Ectodermal cell (in vitro differentiated cells): ENCODE measurements at regions not wholly inside any gene's neighbourhood (a gene's known extent, or its start where the extent isn't known, plus 50 kb on each side); places are given as distances from the start of the nearest gene placed in this dataset.

Experiments
- H3K27ac ChIP-seq: 2 replicates; pipeline ENCODE4 v1.7.0; 2013; ENCODE audit warnings: mild to moderate bottlenecking, low read depth, low read length; ENCODE audit not compliant: insufficient read depth, poor library complexity, severe bottlenecking
- H3K27me3 ChIP-seq: 2 replicates; pipeline ENCODE4 v1.7.0; 2013; ENCODE audit warnings: mild to moderate bottlenecking, low read length; ENCODE audit not compliant: insufficient read depth, control insufficient read depth, poor library complexity, severe bottlenecking
- H3K36me3 ChIP-seq: one replicate; pipeline ENCODE4 v1.7.0; 2013; ENCODE audit warnings: low read length; ENCODE audit not compliant: control insufficient read depth, insufficient read depth
- H3K4me1 ChIP-seq: one replicate; pipeline ENCODE4 v1.7.0; 2013; ENCODE audit warnings: low read length; ENCODE audit not compliant: control insufficient read depth, insufficient read depth
- H3K4me3 ChIP-seq: 2 replicates; pipeline ENCODE4 v1.7.0; 2013; ENCODE audit warnings: low read depth, low read length, control low read depth; ENCODE audit not compliant: insufficient read depth
- H3K9me3 ChIP-seq: 2 replicates; pipeline ENCODE4 v1.7.0; 2013; ENCODE audit warnings: mild to moderate bottlenecking, low read length, moderate library complexity; ENCODE audit not compliant: control insufficient read depth
- WGBS, 2 experiments: methylation state at CpG; one replicate each; pipeline ENCODE4 v1.1.7; 2013; ENCODE audit warnings: missing lambda C conversion rate in 2 of 2; 5-methylcytosine and 5-hydroxymethylcytosine counted together

DNA sequence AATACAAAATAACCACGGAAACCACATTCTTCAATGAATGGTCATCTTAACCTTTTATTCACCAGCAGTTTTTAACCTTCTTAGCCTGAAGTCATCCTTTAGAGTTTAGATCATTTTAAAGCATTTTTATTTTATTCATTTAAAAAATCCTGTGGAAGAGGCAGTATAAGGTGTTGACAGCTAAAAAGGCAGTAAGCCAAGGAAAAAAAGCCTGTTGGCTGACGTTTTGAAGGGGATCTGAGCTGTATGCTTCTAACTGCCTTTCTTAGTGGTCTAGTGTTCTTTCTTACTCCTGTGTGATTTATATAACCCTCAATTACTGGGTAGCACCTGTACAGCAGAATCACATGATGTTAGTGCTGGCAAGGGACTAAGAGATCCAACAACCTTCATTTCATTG lies 438.3 kb upstream of the SEL1L start:
- Histone ChIP-seq H3K36me3 (no peaks in the 10 kb centered on the region), H3K4me1 (peaks cover 4% of the 10 kb centered on the region), H3K27ac (no peak overlapping the region), H3K27me3 (no peaks in the 10 kb centered on the region), H3K9me3 (peaks cover 3% of the 10 kb centered on the region), H3K4me3 (no peak overlapping the region)
- 80 to 89% methylated on average over 1 to 2 of the region's 2 CpGs for WGBS, 2 experiments

DNA sequence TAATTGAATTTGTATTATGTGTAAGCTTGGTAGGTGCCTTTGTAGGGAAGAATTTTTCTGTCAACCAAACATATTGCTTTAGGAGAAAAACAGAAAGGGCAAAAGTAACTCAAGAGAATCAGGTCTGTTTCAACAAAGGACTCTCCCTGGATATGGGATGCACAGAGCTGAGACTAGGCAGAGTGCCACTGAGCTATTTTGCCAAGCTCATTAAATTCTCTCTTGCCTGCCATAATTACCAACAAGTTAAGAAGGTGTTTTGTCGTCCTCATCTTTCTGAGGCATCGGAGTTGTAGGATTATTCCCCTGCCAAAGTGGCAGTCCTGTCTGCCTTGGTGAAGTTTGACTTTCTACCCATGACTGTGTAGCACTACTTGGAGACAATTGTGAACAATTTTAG lies 438.9 kb upstream of the SEL1L start:
- H3K4me1 ChIP-seq, result peaks cover 4% of the 10 kb centered on the region
- no peaks in the 10 kb centered on the region for H3K27me3 ChIP-seq
- 89 to 92% methylated on average over 2 of the region's 2 CpGs for WGBS, 2 experiments
- no peak overlapping the region for H3K4me3 ChIP-seq
- H3K27ac ChIP-seq, result no peak overlapping the region
- H3K9me3 ChIP-seq, result peaks cover 3% of the 10 kb centered on the region
- H3K36me3 ChIP-seq, result no peaks in the 10 kb centered on the region

DNA sequence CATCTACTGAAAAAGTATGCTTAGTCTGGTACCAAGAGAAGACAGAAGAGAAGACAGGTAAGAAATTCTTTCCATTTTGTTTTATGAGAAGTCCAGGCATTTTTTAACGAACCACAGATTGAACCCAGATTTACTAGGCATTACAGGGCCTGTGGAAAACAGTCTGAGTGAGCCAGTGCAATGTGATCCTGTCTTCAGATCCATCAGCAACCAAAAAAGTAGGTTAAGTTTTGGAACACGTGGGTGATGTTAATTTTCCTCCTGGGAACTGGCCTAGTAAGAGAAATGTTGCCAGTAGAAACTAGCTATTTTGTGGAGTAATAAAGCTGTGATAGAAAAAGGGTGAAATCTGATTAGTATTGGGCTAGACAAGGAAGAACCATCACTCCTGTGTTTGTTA lies 440.9 kb upstream of the SEL1L start:
- H3K4me3 ChIP-seq, result no peak overlapping the region
- no peaks in the 10 kb centered on the region for H3K27me3 ChIP-seq
- 91 to 95% methylated on average over 2 of the region's 2 CpGs for WGBS, 2 experiments
- peaks cover 4% of the 10 kb centered on the region for H3K4me1 ChIP-seq
- H3K27ac ChIP-seq, result no peak overlapping the region
- H3K9me3 ChIP-seq, result no peaks in the 10 kb centered on the region
- no peaks in the 10 kb centered on the region for H3K36me3 ChIP-seq

DNA sequence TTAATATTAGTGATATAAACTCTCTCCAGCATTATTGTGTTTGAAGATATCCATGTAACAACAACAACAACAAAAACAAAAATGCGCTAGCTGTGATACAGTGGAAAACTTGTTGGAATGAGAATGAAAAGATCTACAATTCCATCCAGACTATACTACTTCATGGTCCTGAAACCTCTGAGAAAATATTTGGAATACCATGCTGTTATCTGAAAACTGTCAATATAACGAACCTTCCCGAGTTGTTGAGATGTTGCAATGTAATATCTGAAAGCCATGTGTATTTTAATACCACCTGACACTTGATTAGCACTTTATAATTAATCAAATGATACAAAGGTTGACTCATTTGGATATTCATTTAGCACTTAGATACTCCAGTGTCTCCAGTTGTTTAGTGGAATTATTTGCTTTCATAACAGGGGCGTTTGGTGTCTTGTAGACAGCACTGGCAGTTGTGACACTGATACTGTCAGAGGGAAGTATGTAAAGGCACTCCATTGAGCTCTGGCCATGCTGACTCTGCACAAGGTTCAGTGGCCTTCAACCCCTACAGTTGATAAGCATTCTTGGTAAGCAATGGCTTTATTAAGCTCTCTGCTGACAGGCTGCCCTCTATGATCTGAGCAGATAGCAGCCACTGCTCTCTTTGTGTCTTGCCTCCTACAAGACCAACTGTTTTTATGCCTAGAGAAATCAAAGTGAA lies 447.1 kb upstream of the SEL1L start:
- peaks cover 8% of the 10 kb centered on the region for H3K4me1 ChIP-seq
- no peaks in the 10 kb centered on the region for H3K9me3 ChIP-seq
- H3K36me3 ChIP-seq, result no peaks in the 10 kb centered on the region
- H3K4me3 ChIP-seq, result no peak overlapping the region
- H3K27ac ChIP-seq, result no peak overlapping the region
- H3K27me3 ChIP-seq, result no peaks in the 10 kb centered on the region
- 90 to 95% methylated on average over 1 to 4 of the region's 4 CpGs for WGBS, 2 experiments

DNA sequence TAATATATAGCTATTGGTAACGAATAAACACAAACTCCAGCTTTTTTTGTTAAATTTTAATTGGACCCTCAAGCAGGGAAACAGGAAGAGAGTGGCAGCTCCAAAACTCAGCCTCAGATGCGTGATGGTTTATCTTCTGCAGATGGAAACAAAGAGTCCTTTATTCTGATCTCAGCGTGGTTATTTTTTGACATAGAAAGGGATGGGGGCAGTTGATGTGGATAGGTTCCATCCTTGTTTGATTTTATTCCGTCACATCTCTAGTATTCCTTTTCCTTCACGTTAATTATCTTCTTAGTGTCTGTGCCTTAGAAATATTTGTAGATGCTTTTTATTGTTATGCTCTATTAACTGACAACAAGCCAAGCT lies 447.6 kb upstream of the SEL1L start:
- H3K4me3 ChIP-seq, result no peak overlapping the region
- no peaks in the 10 kb centered on the region for H3K9me3 ChIP-seq
- H3K4me1 ChIP-seq, result peaks cover 8% of the 10 kb centered on the region
- WGBS, 2 experiments, result 89 to 93% methylated on average over 3 to 4 of the region's 5 CpGs
- no peaks in the 10 kb centered on the region for H3K27me3 ChIP-seq
- H3K27ac ChIP-seq, result no peak overlapping the region
- H3K36me3 ChIP-seq, result no peaks in the 10 kb centered on the region

DNA sequence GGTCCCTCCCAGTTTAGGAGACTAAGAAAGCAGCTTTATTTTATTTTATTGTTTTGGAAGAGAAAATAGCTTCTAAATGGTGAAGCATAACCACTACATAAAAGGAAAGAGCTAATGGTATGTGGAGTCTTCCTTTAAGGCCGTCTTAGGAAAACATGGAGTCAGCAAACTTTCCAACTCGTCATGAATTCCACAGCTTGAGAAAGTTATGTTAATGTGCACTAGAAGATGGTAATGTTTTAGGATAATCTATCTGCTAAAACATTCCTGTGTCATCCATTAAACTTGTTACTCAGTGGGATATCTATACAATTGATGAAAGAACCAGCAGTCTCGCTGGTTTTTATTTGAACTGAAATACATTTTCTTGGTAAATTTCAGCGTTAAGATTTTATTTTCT lies 448.4 kb upstream of the SEL1L start:
- Histone ChIP-seq H3K4me1 (peaks cover 8% of the 10 kb centered on the region), H3K27ac (no peak overlapping the region), H3K27me3 (no peaks in the 10 kb centered on the region), H3K9me3 (no peaks in the 10 kb centered on the region), H3K36me3 (no peaks in the 10 kb centered on the region), H3K4me3 (no peak overlapping the region)
- 87 to 92% methylated on average over 3 to 4 of the region's 4 CpGs for WGBS, 2 experiments

DNA sequence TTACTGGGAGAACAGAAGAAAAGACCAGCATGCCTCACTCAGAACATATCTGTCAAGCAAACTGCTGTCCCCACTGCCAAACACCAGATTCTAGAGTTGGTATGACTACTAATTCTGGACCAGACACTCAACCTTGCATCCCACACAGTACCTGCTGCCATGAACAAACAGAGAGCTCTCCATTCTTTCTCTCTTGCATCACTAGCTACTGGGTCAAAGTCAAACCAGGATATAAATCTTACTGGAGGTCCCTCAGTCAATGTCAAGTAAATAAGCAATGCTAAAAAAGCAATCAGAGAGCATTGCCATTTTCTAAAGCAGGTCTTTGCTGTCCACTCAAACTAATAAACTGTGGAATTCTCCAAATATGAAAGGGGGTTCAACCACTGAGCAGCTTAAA lies 452.4 kb upstream of the SEL1L start:
- H3K4me3 ChIP-seq, result no peak overlapping the region
- no peaks in the 10 kb centered on the region for H3K27me3 ChIP-seq
- H3K27ac ChIP-seq, result no peak overlapping the region

DNA sequence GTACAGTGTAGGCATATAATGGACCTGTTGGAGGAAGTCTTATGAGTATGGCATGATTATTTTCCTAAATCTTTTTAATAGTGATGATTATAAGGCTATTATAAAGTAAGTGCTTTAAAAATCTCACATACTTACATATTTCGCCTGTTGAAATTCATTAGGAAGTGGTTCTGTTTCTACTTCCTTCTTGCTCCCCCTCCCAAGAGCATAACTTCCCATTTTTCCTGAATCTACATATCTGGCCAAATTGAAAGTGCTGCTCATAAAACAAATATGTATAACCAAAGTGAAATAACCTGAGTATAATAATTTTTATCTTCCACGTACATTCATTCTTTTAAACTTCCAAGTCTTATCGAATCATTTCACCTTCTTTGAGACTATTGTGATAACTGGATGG lies 455.6 kb upstream of the SEL1L start:
- Histone ChIP-seq H3K36me3 (no peaks in the 10 kb centered on the region), H3K4me1 (no peaks in the 10 kb centered on the region), H3K9me3 (no peaks in the 10 kb centered on the region), H3K27me3 (no peaks in the 10 kb centered on the region), H3K27ac (no peak overlapping the region), H3K4me3 (no peak overlapping the region)
- 89 to 95% methylated on average over 2 to 3 of the region's 3 CpGs for WGBS, 2 experiments

More for the DNA sequence above, 452.4 kb upstream of the SEL1L start:
- Histone ChIP-seq H3K4me1 (peaks cover 6% of the 10 kb centered on the region), H3K9me3 (no peaks in the 10 kb centered on the region), H3K36me3 (no peaks in the 10 kb centered on the region)

DNA sequence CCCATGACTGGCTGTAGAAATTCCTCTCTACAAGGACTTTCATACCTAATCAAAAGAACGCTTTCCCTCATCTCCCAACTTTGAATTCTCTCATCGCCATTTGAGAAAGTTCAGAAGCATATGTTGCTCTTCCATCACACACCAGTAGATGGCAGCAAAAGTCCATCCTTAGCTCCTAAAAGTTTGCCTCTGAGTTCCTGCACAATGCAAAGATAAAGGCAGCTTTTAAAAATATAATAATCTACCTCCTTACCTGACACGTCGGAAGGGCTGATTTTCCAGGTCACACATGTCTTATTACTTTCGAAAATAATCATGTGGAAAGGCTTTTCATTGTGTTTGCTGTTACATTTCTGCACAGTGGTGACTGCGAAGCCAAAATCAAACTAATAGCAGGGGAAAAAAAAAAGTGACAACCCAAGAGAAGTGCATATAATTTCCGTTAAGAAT lies 456.7 kb upstream of the SEL1L start:
- Histone ChIP-seq H3K27ac (no peak overlapping the region), H3K9me3 (no peaks in the 10 kb centered on the region), H3K4me3 (no peak overlapping the region), H3K27me3 (no peaks in the 10 kb centered on the region), H3K4me1 (no peaks in the 10 kb centered on the region), H3K36me3 (no peaks in the 10 kb centered on the region)
- 35% methylated on average over 7 of the region's 7 CpGs for WGBS, 2 experiments

DNA sequence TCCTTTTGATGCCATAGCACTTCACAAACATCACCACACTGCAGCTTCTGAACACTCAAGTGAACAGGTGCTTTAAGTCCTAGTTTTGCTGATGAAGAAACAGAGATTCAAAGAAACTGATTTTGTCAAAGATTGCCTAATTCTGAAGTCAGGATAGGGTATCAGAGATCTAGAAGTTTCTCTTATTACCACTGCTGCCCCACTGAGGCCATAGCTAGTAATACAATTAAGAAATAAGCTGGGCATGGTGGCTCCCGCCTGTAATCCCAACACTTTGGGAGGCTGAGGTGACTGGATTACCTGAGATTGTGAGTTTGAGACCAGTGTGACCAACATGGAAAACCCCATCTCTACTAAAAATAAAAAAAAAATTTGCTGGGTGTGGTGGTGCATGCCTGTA lies 458.3 kb upstream of the SEL1L start:
- 88 to 89% methylated on average over 1 of the region's 1 CpG for WGBS, 2 experiments
- no peaks in the 10 kb centered on the region for H3K4me1 ChIP-seq
- no peak overlapping the region for H3K27ac ChIP-seq
- H3K4me3 ChIP-seq, result no peak overlapping the region
- H3K36me3 ChIP-seq, result no peaks in the 10 kb centered on the region
- no peaks in the 10 kb centered on the region for H3K9me3 ChIP-seq
- no peaks in the 10 kb centered on the region for H3K27me3 ChIP-seq

DNA sequence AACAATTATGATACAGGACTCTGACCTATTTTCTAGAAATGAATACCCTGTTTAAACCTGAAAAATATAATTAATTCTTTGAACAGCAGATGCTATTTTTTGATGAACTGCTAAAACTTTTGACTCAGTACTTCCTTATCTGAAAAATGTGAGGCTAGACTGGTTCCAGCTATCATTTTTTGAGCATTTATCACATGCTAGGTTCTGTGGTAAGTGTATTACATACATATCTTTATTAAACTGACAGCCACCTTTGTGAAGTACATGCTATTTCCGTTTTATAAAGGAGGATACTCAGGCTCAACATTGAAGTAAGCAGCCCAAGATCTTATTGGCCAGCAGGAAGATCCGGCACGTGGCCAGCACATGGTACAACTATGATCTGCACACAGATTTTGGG lies 459.8 kb upstream of the SEL1L start:
- Histone ChIP-seq H3K36me3 (no peaks in the 10 kb centered on the region), H3K4me3 (no peak overlapping the region), H3K27me3 (no peaks in the 10 kb centered on the region), H3K27ac (no peak overlapping the region), H3K4me1 (no peaks in the 10 kb centered on the region), H3K9me3 (no peaks in the 10 kb centered on the region)
- 91 to 92% methylated on average over 3 of the region's 3 CpGs for WGBS, 2 experiments
